NCI-H1092 treated with DMSO at 0.1 percent for 48 hours (cell line): ENCODE measurements at regions not wholly inside any gene's neighbourhood (a gene's known extent, or its start where the extent isn't known, plus 50 kb on each side); places are given as distances from the start of the nearest gene placed in this dataset.

Source experiments
- DNase-seq: peaks from one replicate; lab custom pipeline; 2025; lab: John Stamatoyannopoulos, UW

DNA sequence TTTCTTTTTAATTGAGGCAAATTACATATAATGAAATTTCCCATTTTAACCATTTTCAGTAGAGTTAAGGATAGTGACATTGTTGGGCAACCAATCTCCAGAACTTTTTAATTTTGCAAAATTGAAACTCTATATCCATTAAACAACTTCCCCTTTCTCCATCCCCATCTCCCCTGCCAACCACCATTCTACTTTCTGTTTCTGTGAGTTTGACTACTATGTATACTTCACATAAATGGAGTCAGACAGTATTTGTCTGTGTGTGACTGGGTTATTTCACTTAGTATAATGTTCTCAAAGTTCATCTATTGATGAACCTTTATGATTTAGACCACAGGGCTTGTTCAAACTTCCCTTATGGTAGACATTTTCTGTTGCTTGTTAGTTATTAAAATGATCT is 364.5 kb upstream of the MAD2L1 start:
- DNase-seq = no peak

GRCh38 chr4:120418146-120418545 is 351.5 kb upstream of the MAD2L1 start:
- DNase-seq = no peak

DNA sequence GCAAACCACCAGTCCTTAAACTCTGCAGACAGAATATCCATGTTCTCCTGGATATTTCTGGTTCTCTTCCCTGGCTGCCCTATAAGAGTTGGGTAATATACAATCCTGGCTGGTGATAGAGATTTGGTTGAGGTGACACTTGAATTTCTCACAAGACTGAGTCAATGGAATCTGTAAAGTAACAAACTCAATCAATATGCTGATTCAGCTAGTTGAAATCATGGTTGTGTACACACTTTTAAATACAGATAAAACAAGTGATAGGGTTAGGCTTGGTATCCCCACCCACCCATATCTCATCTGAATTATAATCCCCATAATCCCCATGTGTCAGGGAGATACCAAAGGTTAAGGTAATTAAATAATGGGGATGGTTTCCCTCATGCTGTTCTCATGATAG is 349.2 kb upstream of the MAD2L1 start:
- no peak for DNase-seq

GRCh38 chr4:120406960-120407359 is 340.3 kb upstream of the MAD2L1 start:
- DNase-seq = no peak

DNA sequence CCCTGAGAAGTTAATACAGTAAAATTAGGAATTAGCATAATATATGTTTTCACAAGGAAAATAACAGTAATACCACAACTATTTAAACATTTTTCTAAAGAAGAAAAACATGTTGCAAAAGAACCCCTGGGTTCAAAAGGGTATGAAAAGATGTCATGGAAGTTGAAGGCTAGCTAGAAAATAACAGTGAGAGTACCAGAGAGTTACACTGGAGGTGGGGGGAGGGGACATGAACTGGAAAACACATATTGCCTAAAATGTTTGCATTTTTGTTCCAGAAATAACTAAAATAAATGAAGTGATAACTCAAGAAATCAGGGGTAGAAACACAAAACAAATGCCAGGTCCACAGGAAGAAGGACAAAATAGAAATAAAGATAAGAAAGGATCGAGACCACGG is 336.6 kb upstream of the MAD2L1 start:
- no peak for DNase-seq

DNA sequence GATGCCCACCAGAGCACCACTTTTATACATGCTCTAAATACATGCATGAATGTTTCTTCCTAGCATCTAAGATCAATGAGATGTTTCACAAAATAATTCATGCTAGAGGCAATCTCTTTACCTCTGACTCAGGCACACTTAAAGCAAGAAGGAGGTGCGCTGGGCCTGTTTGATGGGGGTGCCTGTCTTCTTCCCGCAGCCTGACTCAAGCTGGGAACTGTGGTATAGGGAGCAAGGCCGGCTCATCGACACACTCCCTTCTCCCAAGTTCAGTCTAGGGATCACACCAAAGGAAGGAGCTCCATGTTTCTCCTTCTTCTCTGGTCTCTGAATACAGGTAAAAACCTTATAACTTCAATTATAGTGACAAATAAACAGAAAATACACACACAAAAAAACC is 333.8 kb upstream of the MAD2L1 start:
- no peak for DNase-seq

DNA sequence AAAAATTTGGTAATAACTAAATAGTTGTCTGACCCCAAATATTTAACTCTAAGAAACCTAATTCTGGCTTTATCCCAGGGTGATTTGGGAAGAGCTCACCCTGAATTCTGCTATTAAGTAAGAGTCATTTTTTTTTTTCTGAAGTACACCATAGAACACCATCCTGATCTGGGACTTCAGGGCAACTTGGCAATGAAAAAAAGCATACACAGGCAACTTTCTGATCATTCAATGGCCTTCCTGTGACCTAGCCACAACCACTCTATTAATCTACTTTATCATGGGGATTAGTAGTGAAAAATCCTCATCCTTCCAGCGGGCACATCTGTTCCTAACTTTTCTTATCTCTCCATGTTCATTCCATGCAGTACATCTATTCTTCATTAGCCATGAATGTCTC is 333.2 kb upstream of the MAD2L1 start:
- DNase-seq = no peak

DNA sequence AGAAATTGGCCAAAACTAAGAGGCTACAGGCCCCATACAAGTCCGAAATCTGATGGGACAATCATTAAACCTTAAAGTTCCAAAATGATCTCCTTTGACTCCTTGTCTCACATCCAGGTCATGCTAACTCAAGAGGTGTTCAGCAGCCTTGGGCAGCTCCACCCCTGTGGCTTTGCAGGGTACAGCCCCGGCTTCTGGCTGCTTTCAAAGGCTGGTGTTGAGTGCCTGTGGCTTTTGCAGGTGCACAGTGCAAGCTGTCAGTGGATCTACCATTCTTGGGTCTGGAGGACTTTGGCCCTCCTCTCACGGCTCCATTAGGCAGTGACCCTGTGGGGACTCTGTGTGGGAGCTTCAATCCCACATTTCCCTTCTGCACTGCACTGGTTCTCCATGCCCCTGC is 329.1 kb upstream of the MAD2L1 start:
- no peak for DNase-seq

DNA sequence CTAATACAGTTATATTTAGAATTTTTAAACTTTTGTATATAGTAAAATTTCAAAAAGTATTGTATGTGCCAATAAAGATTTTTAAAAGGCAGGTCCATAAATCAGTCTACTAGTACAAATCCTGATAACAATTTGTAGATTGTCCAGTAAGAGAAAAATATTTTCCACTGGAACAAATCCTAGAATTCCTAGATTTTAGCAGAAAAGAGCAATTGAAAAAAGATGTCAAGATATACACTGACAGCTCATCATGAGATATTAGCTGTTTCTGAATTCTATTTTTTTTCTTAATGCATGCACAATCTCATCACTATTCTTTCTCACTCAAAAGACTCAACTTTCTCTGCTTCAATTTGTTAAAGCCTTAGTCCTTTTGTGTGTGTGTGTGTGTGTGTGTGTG is 289.2 kb upstream of the MAD2L1 start:
- no peak for DNase-seq

GRCh38 chr4:120354381-120354780 is 287.7 kb upstream of the MAD2L1 start:
- DNase-seq = no peak

DNA sequence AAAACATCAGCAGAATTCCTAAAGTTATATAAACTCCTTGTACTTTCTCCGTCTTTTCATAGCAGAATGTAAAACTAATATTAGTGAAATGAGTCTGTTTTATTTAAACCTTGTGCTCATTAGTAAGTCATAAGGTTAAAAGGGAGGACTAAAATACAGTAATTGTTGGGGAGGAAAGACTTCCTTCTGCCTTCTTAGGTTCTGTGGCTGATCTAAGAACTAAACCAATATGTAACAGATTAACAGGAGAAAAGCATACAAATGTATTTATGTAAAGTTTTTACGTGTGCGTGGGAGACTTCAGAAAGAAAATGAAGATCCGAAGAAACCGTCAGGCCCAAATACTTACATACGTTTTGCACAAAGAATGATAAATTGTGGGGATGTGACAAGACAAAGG is 286.6 kb upstream of the MAD2L1 start:
- no peak for DNase-seq

DNA sequence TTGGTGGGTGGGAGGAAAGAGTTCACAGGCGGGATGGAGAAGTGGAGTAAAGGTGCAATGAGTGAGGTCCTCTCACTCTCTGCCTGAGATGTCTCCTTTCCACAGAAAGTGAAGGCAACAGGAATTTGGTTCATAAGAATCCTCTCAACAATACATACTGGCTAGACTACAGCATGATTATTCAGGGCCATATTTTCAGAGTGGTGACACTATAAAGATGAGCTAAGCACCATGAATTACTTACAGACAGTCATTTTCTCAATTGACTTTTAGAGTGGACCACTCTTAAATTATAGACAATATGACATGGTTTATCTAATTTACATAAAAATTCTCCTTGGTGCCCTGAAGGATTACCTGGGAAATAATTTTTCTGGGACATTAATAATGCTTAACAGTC is 286.1 kb upstream of the MAD2L1 start:
- no peak for DNase-seq

- DNase-seq = no peak
These were observed 282.3 kb upstream of the MAD2L1 start for GRCh38 chr4:120348948-120349347.

DNA sequence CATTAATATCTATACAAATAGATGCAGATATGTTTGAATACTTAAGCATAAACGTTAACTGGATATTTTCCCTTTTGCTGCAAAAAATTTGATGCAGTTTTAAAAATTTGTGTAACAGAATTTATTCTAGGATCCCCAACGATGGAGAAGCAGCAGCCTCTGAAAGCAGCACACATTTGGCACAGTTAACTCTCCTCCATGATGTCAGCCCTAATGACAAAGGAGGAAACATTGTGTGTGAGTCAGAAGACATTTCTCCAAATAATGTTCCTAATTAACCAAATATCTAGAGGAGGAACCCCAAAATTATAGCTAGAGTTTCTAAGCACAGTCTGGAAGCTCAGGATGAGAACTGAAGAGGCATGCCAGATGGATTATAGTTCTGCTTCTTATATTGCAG is 281.9 kb upstream of the MAD2L1 start:
- no peak for DNase-seq

GRCh38 chr4:120331486-120332370 is 265.1 kb upstream of the MAD2L1 start:
- DNase-seq = no peak

- no peak for DNase-seq
These were observed 262.7 kb upstream of the MAD2L1 start for GRCh38 chr4:120329386-120329785.

DNA sequence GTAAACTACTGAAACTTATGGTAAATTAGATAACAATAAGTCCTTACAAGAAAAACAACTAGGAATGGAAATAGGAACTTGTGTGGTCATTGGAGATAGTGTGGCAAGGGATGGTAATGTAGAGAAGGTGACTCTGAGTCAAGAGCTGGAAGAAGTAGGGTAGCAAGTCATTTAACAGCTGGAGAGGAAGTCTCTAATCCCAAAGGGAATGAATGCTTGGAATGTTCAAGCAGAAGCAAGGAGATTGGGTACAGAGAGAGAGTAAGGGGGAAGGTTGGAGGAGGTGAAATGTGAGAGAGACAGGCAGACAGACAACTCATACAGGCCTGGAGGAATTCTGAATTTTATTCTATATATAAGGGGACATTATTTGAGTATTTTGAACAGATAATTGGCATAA is 260.6 kb upstream of the MAD2L1 start:
- DNase-seq = no peak

GRCh38 chr4:120319046-120319767 is 252.6 kb upstream of the MAD2L1 start:
- DNase-seq = no peak

- DNase-seq = no peak
These were observed 251.7 kb upstream of the MAD2L1 start for GRCh38 chr4:120318196-120318846.

DNA sequence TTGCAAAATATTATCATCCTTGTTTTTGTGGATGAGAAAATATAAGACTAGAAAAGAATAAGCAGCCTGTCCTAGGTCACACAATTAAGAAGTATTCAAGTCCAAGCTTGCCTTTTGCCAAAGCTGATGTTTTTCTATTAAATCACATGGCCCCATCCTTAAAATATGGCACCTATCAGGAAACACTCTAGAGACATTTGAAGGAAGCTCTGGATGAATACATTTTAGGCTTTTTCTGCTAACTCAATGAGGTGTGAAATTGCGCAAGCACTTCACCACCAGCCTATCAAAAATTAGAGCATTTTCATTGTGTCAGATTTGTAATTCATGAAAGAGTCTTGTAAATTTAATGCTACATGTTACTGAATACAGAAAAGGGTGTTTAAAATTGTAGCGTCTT is 251.1 kb upstream of the MAD2L1 start:
- no peak for DNase-seq

GRCh38 chr4:120316416-120316815 is 249.8 kb upstream of the MAD2L1 start:
- DNase-seq = no peak

- no peak for DNase-seq
These were observed 248.3 kb upstream of the MAD2L1 start for GRCh38 chr4:120314969-120315368.

- no peak for DNase-seq
These were observed 238.2 kb upstream of the MAD2L1 start for GRCh38 chr4:120304801-120305200.
